ENCODE measurements at regions not wholly inside any gene's neighbourhood (a gene's known extent, or its start where the extent isn't known, plus 50 kb on each side); places are given as distances from the start of the nearest gene placed in this dataset.

DNA sequence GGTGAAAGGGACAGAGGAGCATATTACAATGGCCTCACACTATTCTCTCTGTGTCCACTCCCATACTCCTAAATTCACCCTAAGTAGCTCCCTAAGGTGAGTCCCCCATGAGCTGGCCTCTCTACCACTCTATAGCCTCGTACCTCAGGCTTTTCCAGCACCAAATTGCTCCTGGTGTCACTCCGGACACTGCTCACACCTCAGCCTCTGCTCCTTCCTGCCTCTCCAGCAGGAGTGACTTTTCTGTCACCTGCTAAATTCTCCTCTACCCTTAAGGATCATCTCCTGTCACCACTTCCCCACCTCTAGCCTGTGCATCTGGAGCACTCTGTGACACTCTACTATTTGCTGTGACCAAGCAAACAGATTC lies 65.8 kb upstream of the CAMK1G start:
- Histone ChIP-seq H3K9ac (ENCODE audit: low read length in 3 of 3) (no peak overlapping the region), H3K27ac (ENCODE audit: low read depth in 2 of 2, low read length in 2 of 2) (no peak overlapping the region), H3K4me3 (ENCODE audit: low read length in 3 of 3) (no peak overlapping the region), H3K36me3 (ENCODE audit: control insufficient read depth in 2 of 3, insufficient read depth in 3 of 3, low read length in 3 of 3) (no peaks in the 10 kb centered on the region), H3K9me3 (ENCODE audit: control insufficient read depth in 2 of 3, insufficient read depth in 1 of 3, low read length in 3 of 3) (no peaks in the 10 kb centered on the region), H3K27me3 (ENCODE audit: control insufficient read depth, insufficient read depth, low read length) (no peaks in the 10 kb centered on the region), H3K4me1 (ENCODE audit: control insufficient read depth in 2 of 3, insufficient read depth in 2 of 3, low read depth in 1 of 3, low read length in 3 of 3) (no peaks in the 10 kb centered on the region)
- no peak for DNase-seq
- TF ChIP-seq, protein P1, sequence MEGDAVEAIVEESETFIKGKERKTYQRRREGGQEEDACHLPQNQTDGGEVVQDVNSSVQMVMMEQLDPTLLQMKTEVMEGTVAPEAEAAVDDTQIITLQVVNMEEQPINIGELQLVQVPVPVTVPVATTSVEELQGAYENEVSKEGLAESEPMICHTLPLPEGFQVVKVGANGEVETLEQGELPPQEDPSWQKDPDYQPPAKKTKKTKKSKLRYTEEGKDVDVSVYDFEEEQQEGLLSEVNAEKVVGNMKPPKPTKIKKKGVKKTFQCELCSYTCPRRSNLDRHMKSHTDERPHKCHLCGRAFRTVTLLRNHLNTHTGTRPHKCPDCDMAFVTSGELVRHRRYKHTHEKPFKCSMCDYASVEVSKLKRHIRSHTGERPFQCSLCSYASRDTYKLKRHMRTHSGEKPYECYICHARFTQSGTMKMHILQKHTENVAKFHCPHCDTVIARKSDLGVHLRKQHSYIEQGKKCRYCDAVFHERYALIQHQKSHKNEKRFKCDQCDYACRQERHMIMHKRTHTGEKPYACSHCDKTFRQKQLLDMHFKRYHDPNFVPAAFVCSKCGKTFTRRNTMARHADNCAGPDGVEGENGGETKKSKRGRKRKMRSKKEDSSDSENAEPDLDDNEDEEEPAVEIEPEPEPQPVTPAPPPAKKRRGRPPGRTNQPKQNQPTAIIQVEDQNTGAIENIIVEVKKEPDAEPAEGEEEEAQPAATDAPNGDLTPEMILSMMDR (IDR thresholded peaks at IDR 0.05; ENCODE audit: borderline replicate concordance, extremely low read depth, insufficient read depth), result no peak
- intact Hi-C loops (cut with DNase I), result no loop called here
- no peak for FAIRE-seq

DNA sequence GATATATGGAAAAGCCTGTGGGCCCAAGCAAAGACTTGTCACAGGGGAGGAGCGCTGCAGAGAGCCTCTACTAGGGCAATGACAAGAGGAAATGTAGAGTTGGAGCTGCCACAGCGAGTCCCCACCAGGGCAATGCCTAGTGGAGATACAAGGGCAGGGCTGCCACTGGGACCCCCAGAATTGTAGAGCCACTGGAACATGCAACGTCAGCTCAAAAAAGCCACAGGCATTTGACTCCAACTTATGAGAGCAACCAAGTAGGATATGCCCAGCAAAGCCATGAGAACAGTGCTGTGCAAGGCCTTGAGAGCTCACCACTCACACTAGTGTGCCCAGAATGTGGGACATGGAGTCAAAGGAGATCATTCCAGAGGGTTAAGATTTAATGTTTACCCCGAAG lies 63.7 kb upstream of the CAMK1G start:
- H3K4me3 ChIP-seq (ENCODE audit: low read length in 3 of 3), result no peak overlapping the region
- no peak for FAIRE-seq
- TF ChIP-seq, protein P1 (IDR thresholded peaks at IDR 0.05; ENCODE audit: borderline replicate concordance, extremely low read depth, insufficient read depth), result no peak
- DNase-seq, result no peak
- H3K4me1 ChIP-seq (ENCODE audit: control insufficient read depth in 2 of 3, insufficient read depth in 2 of 3, low read depth in 1 of 3, low read length in 3 of 3), result no peaks in the 10 kb centered on the region
- no peaks in the 10 kb centered on the region for H3K27me3 ChIP-seq (ENCODE audit: control insufficient read depth, insufficient read depth, low read length)
- no peaks in the 10 kb centered on the region for H3K9me3 ChIP-seq (ENCODE audit: control insufficient read depth in 2 of 3, insufficient read depth in 1 of 3, low read length in 3 of 3)
- intact Hi-C loops (cut with DNase I), result no loop called here
- no peak overlapping the region for H3K9ac ChIP-seq (ENCODE audit: low read length in 3 of 3)
- no peak overlapping the region for H3K27ac ChIP-seq (ENCODE audit: low read depth in 2 of 2, low read length in 2 of 2)
- H3K36me3 ChIP-seq (ENCODE audit: control insufficient read depth in 2 of 3, insufficient read depth in 3 of 3, low read length in 3 of 3), result no peaks in the 10 kb centered on the region

DNA sequence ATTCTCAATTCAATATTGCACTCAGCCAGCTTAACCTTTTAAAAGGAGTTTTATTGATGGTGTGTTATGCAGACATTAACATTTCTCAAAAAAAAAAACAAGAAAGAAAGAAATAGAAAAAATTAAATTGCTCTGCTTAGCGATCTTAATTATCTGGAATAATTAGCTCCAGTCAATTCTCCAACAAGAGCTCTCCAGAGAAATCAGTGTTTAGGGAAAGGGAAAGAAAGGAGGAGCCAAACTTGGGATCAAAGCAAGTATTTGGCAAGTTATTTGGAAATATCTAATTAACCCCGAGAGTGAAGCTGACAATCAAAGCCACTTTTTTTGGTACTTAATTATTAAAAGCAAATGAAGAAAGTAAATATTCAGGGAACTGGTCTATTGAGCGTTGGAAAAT lies 60.7 kb upstream of the CAMK1G start:
- Histone ChIP-seq H3K27ac (ENCODE audit: low read depth in 2 of 2, low read length in 2 of 2) (no peak overlapping the region), H3K9ac (ENCODE audit: low read length in 3 of 3) (no peak overlapping the region), H3K4me3 (ENCODE audit: low read length in 3 of 3) (no peak overlapping the region), H3K36me3 (ENCODE audit: control insufficient read depth in 2 of 3, insufficient read depth in 3 of 3, low read length in 3 of 3) (no peaks in the 10 kb centered on the region), H3K9me3 (ENCODE audit: control insufficient read depth in 2 of 3, insufficient read depth in 1 of 3, low read length in 3 of 3) (no peaks in the 10 kb centered on the region), H3K27me3 (ENCODE audit: control insufficient read depth, insufficient read depth, low read length) (no peaks in the 10 kb centered on the region), H3K4me1 (ENCODE audit: control insufficient read depth in 2 of 3, insufficient read depth in 2 of 3, low read depth in 1 of 3, low read length in 3 of 3) (no peaks in the 10 kb centered on the region)
- intact Hi-C loops (cut with DNase I), result no loop called here
- TF ChIP-seq, protein P1 (IDR thresholded peaks at IDR 0.05; ENCODE audit: borderline replicate concordance, extremely low read depth, insufficient read depth), result no peak
- FAIRE-seq (no peak), DNase-seq (no peak)

DNA sequence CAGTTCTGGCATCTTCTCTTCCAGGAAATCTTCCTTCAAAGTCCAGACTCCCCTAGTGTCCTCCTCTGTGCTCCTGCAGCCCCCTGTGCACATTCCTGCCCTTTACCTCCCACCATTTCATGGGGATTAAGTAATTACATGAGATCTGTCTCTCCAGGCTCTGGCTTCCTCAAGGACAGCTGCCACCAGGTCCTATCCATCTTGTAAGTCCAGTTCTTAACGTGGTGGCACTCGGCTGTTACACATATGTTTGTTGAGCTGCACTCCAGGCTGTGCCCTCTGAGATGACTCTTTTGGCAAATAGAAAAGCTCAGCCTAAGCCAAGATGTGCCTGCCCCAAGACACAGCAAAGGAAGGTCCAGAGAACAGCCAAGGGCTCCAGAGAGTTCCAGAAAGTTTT lies 57.4 kb upstream of the CAMK1G start:
- no peak overlapping the region for H3K9ac ChIP-seq (ENCODE audit: low read length in 3 of 3)
- TF ChIP-seq, protein P1 (IDR thresholded peaks at IDR 0.05; ENCODE audit: borderline replicate concordance, extremely low read depth, insufficient read depth), result no peak
- FAIRE-seq (no peak), DNase-seq (no peak)
- H3K36me3 ChIP-seq (ENCODE audit: control insufficient read depth in 2 of 3, insufficient read depth in 3 of 3, low read length in 3 of 3), result no peaks in the 10 kb centered on the region
- no peak overlapping the region for H3K27ac ChIP-seq (ENCODE audit: low read depth in 2 of 2, low read length in 2 of 2)
- intact Hi-C loops (cut with DNase I), result no loop called here
- no peaks in the 10 kb centered on the region for H3K27me3 ChIP-seq (ENCODE audit: control insufficient read depth, insufficient read depth, low read length)
- no peak overlapping the region for H3K4me3 ChIP-seq (ENCODE audit: low read length in 3 of 3)
- peaks cover 0 to 5% (median 0%) of the 10 kb centered on the region in 3 donors for H3K4me1 ChIP-seq (ENCODE audit: control insufficient read depth in 2 of 3, insufficient read depth in 2 of 3, low read depth in 1 of 3, low read length in 3 of 3)
- no peaks in the 10 kb centered on the region for H3K9me3 ChIP-seq (ENCODE audit: control insufficient read depth in 2 of 3, insufficient read depth in 1 of 3, low read length in 3 of 3)
